GM21515 (cell line): ENCODE measurements at regions not wholly inside any gene's neighbourhood (a gene's known extent, or its start where the extent isn't known, plus 50 kb on each side); places are given as distances from the start of the nearest gene placed in this dataset.

ENCODE experiments used
- ATAC-seq: cut with Tn5 transposase; IDR thresholded peaks from one replicate; pipeline ENCODE4 v1.9.1; 2021; ENCODE audit not compliant: unreplicated experiment

- ATAC-seq: no peak
Observed at GRCh38 chr7:45971661-45972175, 50.6 kb upstream of the IGFBP3 start.

GRCh38 chr7:45971171-45971570 is 50.1 kb upstream of the IGFBP3 start:
- ATAC-seq: no peak
